Lung (tissue), 11 donors: ENCODE measurements at regions not wholly inside any gene's neighbourhood (a gene's known extent, or its start where the extent isn't known, plus 50 kb on each side); places are given as distances from the start of the nearest gene placed in this dataset.

Source experiments
- ATAC-seq: fragments of 200-7000 bp; cut with Tn5 transposase; one replicate; pipeline ENCODE4 v1.9.1; 2020; ENCODE audit warnings: moderate number of reproducible peaks; ENCODE audit not compliant: insufficient read depth, low FRiP score
- DNase-seq, 3 donors: peaks; one replicate each; pipeline ENCODE4 v3.0.0-alpha.2; 2013 to 2017
- H3K27ac ChIP-seq, 2 donors: one replicate each; pipeline ENCODE4 v1.5.1; 2013; ENCODE audit warnings: mild to moderate bottlenecking in 2 of 2, moderate library complexity in 2 of 2, control low read depth in 1 of 2, inconsistent platforms in 1 of 2, low read depth in 1 of 2, low read length in 1 of 2
- H3K27me3 ChIP-seq, 3 donors: one replicate each; pipeline ENCODE4 v1.5.1; 2013; ENCODE audit warnings: low read length in 2 of 3; ENCODE audit not compliant: control insufficient read depth in 3 of 3, insufficient read depth in 3 of 3
- H3K36me3 ChIP-seq, 4 donors: one replicate each; pipeline ENCODE4 v1.5.1; 2013; ENCODE audit warnings: low read length in 4 of 4, mild to moderate bottlenecking in 1 of 4, moderate library complexity in 1 of 4; ENCODE audit not compliant: control insufficient read depth in 4 of 4, insufficient read depth in 4 of 4
- H3K4me1 ChIP-seq, 5 donors: one replicate each; pipeline ENCODE4 v1.5.1; 2013; ENCODE audit warnings: low read length in 5 of 5, mild to moderate bottlenecking in 2 of 5, moderate library complexity in 1 of 5; ENCODE audit not compliant: control insufficient read depth in 5 of 5, insufficient read depth in 5 of 5
- H3K4me3 ChIP-seq: one replicate; pipeline ENCODE4 v1.5.1; 2013; ENCODE audit warnings: mild to moderate bottlenecking, control low read depth, moderate library complexity
- H3K9ac ChIP-seq, 2 donors: one replicate each; pipeline ENCODE4 v1.5.1; 2013; ENCODE audit warnings: low read length in 2 of 2, control low read depth in 1 of 2; ENCODE audit not compliant: insufficient read depth in 1 of 2
- H3K9me3 ChIP-seq, 4 donors: one replicate each; pipeline ENCODE4 v1.5.1; 2013; ENCODE audit warnings: low read length in 3 of 4, mild to moderate bottlenecking in 1 of 4, moderate library complexity in 1 of 4; ENCODE audit not compliant: control insufficient read depth in 4 of 4, insufficient read depth in 3 of 4
- WGBS, 2 donors: extraction: QIAGEN DNeasy Blood & Tissue Kit; methylation state at CpG; one replicate each; pipeline ENCODE4 v1.1.7; 2013; 5-methylcytosine and 5-hydroxymethylcytosine counted together
- TF ChIP-seq, protein P1 (sequence below): IDR thresholded peaks from 2 replicates; pipeline ENCODE4 v1.5.1; 2012; ENCODE audit warnings: mild to moderate bottlenecking; ENCODE audit errors: control extremely low read depth, extremely low read depth
- donor health status: control.
- donor health status: control.
- donor health status: Bipolar disorder and iron deficiency.
- donor health status: healthy.
- donor health status: DM: yes; HTN: yes; CAD: no.

DNA sequence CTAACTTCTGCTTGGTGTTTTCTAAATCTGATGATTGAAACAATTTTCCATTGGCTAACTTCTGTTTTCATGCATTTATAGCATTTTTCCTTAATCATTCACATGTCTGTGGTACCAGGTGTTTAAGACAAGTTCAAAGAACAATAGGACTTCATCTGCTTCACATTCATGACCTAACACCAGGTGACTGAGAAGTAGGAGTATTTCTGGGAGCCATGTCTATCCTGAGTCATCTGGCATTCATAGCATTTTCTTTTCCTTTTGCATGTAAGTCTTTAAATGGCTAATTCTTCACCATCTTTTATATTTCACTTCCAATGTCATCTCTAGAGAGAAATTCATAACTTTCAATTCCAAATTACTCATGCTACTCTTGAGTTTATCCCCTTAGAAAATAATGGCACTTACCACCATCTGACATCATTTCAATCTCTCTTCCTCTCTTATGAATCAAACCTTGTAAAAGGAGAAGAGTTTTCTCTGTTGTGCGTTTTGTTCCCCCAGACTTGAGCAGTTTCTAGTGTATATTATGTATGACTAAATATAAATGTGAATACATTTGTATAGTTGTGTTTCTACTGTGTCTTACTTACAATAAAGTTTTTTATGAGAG, 1196.1 kb upstream of the CDH9 start:
- Histone ChIP-seq H3K9me3 (no peaks in the 10 kb centered on the region), H3K9ac (no peak overlapping the region), H3K4me1 (no peaks in the 10 kb centered on the region), H3K4me3 (no peak overlapping the region), H3K27ac (no peak overlapping the region), H3K36me3 (no peaks in the 10 kb centered on the region), H3K27me3 (no peaks in the 10 kb centered on the region)
- TF ChIP-seq, protein P1, sequence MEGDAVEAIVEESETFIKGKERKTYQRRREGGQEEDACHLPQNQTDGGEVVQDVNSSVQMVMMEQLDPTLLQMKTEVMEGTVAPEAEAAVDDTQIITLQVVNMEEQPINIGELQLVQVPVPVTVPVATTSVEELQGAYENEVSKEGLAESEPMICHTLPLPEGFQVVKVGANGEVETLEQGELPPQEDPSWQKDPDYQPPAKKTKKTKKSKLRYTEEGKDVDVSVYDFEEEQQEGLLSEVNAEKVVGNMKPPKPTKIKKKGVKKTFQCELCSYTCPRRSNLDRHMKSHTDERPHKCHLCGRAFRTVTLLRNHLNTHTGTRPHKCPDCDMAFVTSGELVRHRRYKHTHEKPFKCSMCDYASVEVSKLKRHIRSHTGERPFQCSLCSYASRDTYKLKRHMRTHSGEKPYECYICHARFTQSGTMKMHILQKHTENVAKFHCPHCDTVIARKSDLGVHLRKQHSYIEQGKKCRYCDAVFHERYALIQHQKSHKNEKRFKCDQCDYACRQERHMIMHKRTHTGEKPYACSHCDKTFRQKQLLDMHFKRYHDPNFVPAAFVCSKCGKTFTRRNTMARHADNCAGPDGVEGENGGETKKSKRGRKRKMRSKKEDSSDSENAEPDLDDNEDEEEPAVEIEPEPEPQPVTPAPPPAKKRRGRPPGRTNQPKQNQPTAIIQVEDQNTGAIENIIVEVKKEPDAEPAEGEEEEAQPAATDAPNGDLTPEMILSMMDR, result no peak
- no peak for DNase-seq
- ATAC-seq, result no peak
- WGBS, 2 donors, result 77 to 85% methylated on average over 1 of the region's 1 CpG

DNA sequence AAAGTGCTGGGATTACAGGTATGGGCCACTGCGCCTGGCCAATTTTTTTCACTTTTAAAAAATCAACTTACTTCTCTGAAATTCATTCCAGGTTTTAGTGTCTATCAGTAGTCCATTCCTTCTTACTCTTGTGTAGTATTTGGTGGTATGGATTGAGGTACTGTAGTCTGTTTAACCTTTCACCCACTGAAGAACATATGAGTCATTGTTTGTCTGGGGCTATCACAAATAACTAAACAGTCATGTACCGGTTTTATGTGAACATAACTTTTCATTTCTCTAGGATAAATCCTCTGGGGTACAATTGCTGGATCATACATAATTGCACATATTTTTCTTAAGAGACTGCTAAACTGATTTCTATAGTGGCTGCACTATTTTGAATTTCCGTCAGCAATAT, 1188.0 kb upstream of the CDH9 start:
- Histone ChIP-seq H3K27me3 (no peaks in the 10 kb centered on the region), H3K36me3 (no peaks in the 10 kb centered on the region), H3K9me3 (no peaks in the 10 kb centered on the region), H3K4me1 (no peaks in the 10 kb centered on the region), H3K4me3 (no peak overlapping the region), H3K27ac (no peak overlapping the region), H3K9ac (no peak overlapping the region)
- TF ChIP-seq, protein P1, result no peak
- no peak for ATAC-seq
- 90 to 93% methylated on average over 3 of the region's 3 CpGs for WGBS, 2 donors
- DNase-seq, result no peak

DNA sequence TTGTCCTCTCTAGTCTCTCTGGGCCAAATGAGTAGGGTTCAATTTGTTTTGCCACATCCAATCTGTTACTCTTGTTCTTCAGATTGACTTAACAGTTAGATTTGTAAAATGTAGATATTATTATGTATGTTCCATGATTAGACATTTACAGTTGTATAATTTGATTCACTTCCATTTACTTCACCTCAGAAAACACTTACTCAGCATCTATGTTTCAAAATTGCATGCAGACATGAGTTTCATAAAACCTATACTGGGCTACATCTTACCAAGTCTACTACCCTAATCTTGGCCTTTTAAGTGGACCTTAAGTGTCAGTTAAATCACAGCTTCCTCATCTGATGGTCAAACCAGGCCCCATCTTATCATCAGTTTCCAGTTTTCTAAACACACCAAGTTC, 1181.2 kb upstream of the CDH9 start:
- Histone ChIP-seq H3K4me3 (no peak overlapping the region), H3K36me3 (no peaks in the 10 kb centered on the region), H3K4me1 (no peaks in the 10 kb centered on the region), H3K9me3 (no peaks in the 10 kb centered on the region), H3K27me3 (no peaks in the 10 kb centered on the region), H3K9ac (no peak overlapping the region), H3K27ac (no peak overlapping the region)
- ATAC-seq (no peak), DNase-seq (no peak)
- TF ChIP-seq, protein P1, result no peak

DNA sequence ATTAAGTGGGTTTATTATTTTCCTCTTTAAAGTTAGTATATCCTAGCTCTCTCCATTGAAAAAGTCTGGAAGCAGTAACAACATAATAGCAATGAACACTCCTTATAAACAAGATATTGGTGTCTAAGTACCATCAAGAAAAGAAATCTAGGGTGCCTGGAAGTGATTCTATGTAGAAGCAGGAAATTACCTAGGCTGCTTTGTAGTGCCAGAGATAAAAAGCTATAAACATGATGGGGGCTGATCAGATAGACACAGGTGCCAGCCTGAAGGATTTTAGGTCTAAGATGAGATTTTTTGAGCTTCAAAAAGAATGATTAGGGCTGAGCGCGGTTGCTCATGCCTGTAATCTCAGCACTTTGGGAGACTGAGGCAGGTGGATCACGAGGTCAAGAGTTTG, 1179.3 kb upstream of the CDH9 start:
- DNase-seq, result no peak
- Histone ChIP-seq H3K4me1 (no peaks in the 10 kb centered on the region), H3K36me3 (no peaks in the 10 kb centered on the region), H3K27ac (no peak overlapping the region), H3K9ac (no peak overlapping the region), H3K27me3 (no peaks in the 10 kb centered on the region), H3K9me3 (no peaks in the 10 kb centered on the region), H3K4me3 (no peak overlapping the region)
- no peak for ATAC-seq
- TF ChIP-seq, protein P1, result no peak
- 88 to 90% methylated on average over 3 of the region's 3 CpGs for WGBS, 2 donors
